Activated CD8-positive, alpha-beta memory T cell treated with anti-CD3 and anti-CD28 coated beads for 36 hours (primary cell): ENCODE measurements at regions not wholly inside any gene's neighbourhood (a gene's known extent, or its start where the extent isn't known, plus 50 kb on each side); places are given as distances from the start of the nearest gene placed in this dataset.

Source experiments
- CTCF ChIA-PET: fragments of 350-600 bp; sonication (Branson Sonifier 250); formaldehyde crosslinking; loops from one replicate; lab custom pipeline; 2021; ENCODE audit warnings: antibody characterized with exemption; lab: Charles Lee
- POLR2A ChIA-PET: fragments of 350-600 bp; sonication (Branson Sonifier 250); formaldehyde crosslinking; loops from one replicate; lab custom pipeline; 2021; ENCODE audit warnings: antibody characterized with exemption; lab: Charles Lee

- CTCF ChIA-PET: no interaction called here
These were observed 142.8 kb upstream of the FOXF1 start for GRCh38 chr16:86367291-86368072.

GRCh38 chr16:86368261-86368660 is 142.1 kb upstream of the FOXF1 start:
- POLR2A ChIA-PET: no interaction called here
- CTCF ChIA-PET: no interaction called here

More at GRCh38 chr16:86367291-86368072, 142.8 kb upstream of the FOXF1 start:
- POLR2A ChIA-PET: no interaction called here

- POLR2A ChIA-PET: no interaction called here
- CTCF ChIA-PET: no interaction called here
These were observed 140.3 kb upstream of the FOXF1 start for GRCh38 chr16:86370062-86370461.

GRCh38 chr16:86371083-86371803 is 139.1 kb upstream of the FOXF1 start:
- ChIA-PET CTCF (no interaction called here), POLR2A (no interaction called here)

GRCh38 chr16:86372193-86372592 is 138.1 kb upstream of the FOXF1 start:
- POLR2A ChIA-PET: no interaction called here
- CTCF ChIA-PET: no interaction called here

- CTCF ChIA-PET: no interaction called here
These were observed 136.9 kb upstream of the FOXF1 start for GRCh38 chr16:86373276-86373901.

GRCh38 chr16:86374603-86375130 is 135.7 kb upstream of the FOXF1 start:
- CTCF ChIA-PET: no interaction called here
- POLR2A ChIA-PET: no interaction called here

More at GRCh38 chr16:86373276-86373901, 136.9 kb upstream of the FOXF1 start:
- POLR2A ChIA-PET: no interaction called here

- POLR2A ChIA-PET: no interaction called here
- CTCF ChIA-PET: no interaction called here
These were observed 135.0 kb upstream of the FOXF1 start for GRCh38 chr16:86375364-86375763.

- ChIA-PET POLR2A (no interaction called here), CTCF (no interaction called here)
These were observed 134.5 kb upstream of the FOXF1 start for GRCh38 chr16:86375851-86376250.

- POLR2A ChIA-PET: interaction anchor here (0.7 kb wide), 1 partner anchor 271 kb away, joined by 5 read pairs; no protein-coding TSS in a partner anchor
- CTCF ChIA-PET: no interaction called here
These were observed 133.5 kb upstream of the FOXF1 start for GRCh38 chr16:86376837-86377236.

GRCh38 chr16:86377251-86378022 is 132.9 kb upstream of the FOXF1 start:
- ChIA-PET CTCF (no interaction called here), POLR2A (interaction anchor here (0.7 kb wide), 1 partner anchor 270 kb away, joined by 5 read pairs; no protein-coding TSS in a partner anchor)

GRCh38 chr16:86378128-86378527 is 132.2 kb upstream of the FOXF1 start:
- POLR2A ChIA-PET: no interaction called here
- CTCF ChIA-PET: no interaction called here

- POLR2A ChIA-PET: no interaction called here
- CTCF ChIA-PET: no interaction called here
These were observed 131.4 kb upstream of the FOXF1 start for GRCh38 chr16:86378831-86379504.

- ChIA-PET POLR2A (no interaction called here), CTCF (no interaction called here)
These were observed 130.9 kb upstream of the FOXF1 start for GRCh38 chr16:86379505-86379846.

GRCh38 chr16:86380030-86380429 is 130.3 kb upstream of the FOXF1 start:
- POLR2A ChIA-PET: no interaction called here
- CTCF ChIA-PET: no interaction called here

- POLR2A ChIA-PET: no interaction called here
- CTCF ChIA-PET: no interaction called here
These were observed 128.8 kb upstream of the FOXF1 start for GRCh38 chr16:86381491-86381890.

- CTCF ChIA-PET: no interaction called here
- POLR2A ChIA-PET: no interaction called here
These were observed 128.1 kb upstream of the FOXF1 start for GRCh38 chr16:86382067-86382773.

- POLR2A ChIA-PET: no interaction called here
- CTCF ChIA-PET: no interaction called here
These were observed 127.4 kb upstream of the FOXF1 start for GRCh38 chr16:86382774-86383407.
